GM23338 (cell line): ENCODE measurements at regions not wholly inside any gene's neighbourhood (a gene's known extent, or its start where the extent isn't known, plus 50 kb on each side); places are given as distances from the start of the nearest gene placed in this dataset.

Experiments used
- ATAC-seq: fragments of 200-7000 bp; cut with Tn5 transposase; 3 replicates; pipeline ENCODE4 v1.9.1; 2020
- DNase-seq: peaks from one replicate; pipeline ENCODE4 v3.0.0-alpha.2; 2015; ENCODE audit warnings: low spot score
- H2AFZ ChIP-seq: fragments of 200-600 bp; sonication (generic); 2 replicates; pipeline ENCODE4 v1.8.0; 2016; ENCODE audit warnings: antibody characterized with exemption, mild to moderate bottlenecking, moderate library complexity
- H3F3A ChIP-seq: fragments of 200-600 bp; sonication (generic); replicated peaks from 2 replicates; pipeline ENCODE4 v1.8.0; 2017; ENCODE audit warnings: antibody characterized with exemption, mixed run types, low read depth
- H3K27ac ChIP-seq: fragments of 200-600 bp; sonication (generic); 2 replicates; pipeline ENCODE4 v1.6.1; 2016; ENCODE audit warnings: low read depth
- H3K27me3 ChIP-seq: fragments of 200-600 bp; sonication (generic); 2 replicates; pipeline ENCODE4 v1.8.0; 2016; ENCODE audit warnings: mild to moderate bottlenecking, mixed run types, moderate library complexity; ENCODE audit not compliant: insufficient read depth
- H3K36me3 ChIP-seq: fragments of 200-600 bp; sonication (generic); 2 replicates; pipeline ENCODE4 v1.8.0; 2016; ENCODE audit warnings: mild to moderate bottlenecking; ENCODE audit not compliant: insufficient read depth
- H3K4me1 ChIP-seq: fragments of 200-600 bp; sonication (generic); 2 replicates; pipeline ENCODE4 v1.8.0; 2016; ENCODE audit warnings: mild to moderate bottlenecking, moderate library complexity; ENCODE audit not compliant: insufficient read depth
- H3K4me2 ChIP-seq: fragments of 200-600 bp; sonication (generic); 2 replicates; pipeline ENCODE4 v1.7.1; 2017; ENCODE audit warnings: mixed run types
- H3K4me3 ChIP-seq: fragments of 200-600 bp; sonication (generic); 2 replicates; pipeline ENCODE4 v1.6.1; 2016; ENCODE audit warnings: mixed run types
- H3K79me2 ChIP-seq: fragments of 200-600 bp; sonication (generic); replicated peaks from 2 replicates; pipeline ENCODE4 v1.8.0; 2017; ENCODE audit warnings: mild to moderate bottlenecking; ENCODE audit not compliant: insufficient read depth
- H3K9me2 ChIP-seq: fragments of 200-600 bp; sonication (generic); 2 replicates; pipeline ENCODE4 v1.8.0; 2017; ENCODE audit not compliant: insufficient read depth
- H4K20me1 ChIP-seq: fragments of 200-600 bp; sonication (generic); replicated peaks from 2 replicates; pipeline ENCODE4 v1.8.0; 2017; ENCODE audit warnings: mild to moderate bottlenecking; ENCODE audit not compliant: insufficient read depth
- H3K27ac Mint-ChIP-seq: 2 replicates; pipeline ENCODE4 v1.8.0; 2020; ENCODE audit warnings: inconsistent platforms, mild to moderate bottlenecking, moderate library complexity, mixed read lengths
- H3K27me3 Mint-ChIP-seq: 3 replicates; pipeline ENCODE4 v1.8.0; 2022; ENCODE audit warnings: low read depth, mild to moderate bottlenecking, moderate library complexity, mixed read lengths, inconsistent platforms; ENCODE audit not compliant: insufficient read depth, poor library complexity
- H3K36me3 Mint-ChIP-seq: 3 replicates; pipeline ENCODE4 v1.8.0; 2021; ENCODE audit warnings: low read depth, mild to moderate bottlenecking, inconsistent platforms, moderate library complexity, mixed read lengths
- H3K4me1 Mint-ChIP-seq: 3 replicates; pipeline ENCODE4 v1.8.0; 2020; ENCODE audit warnings: mild to moderate bottlenecking, inconsistent platforms, mixed read lengths
- H3K4me3 Mint-ChIP-seq: 3 replicates; pipeline ENCODE4 v1.8.0; 2021; ENCODE audit warnings: moderate library complexity, mild to moderate bottlenecking, inconsistent platforms, mixed read lengths
- H3K9me3 Mint-ChIP-seq: 3 replicates; pipeline ENCODE4 v1.8.0; 2020; ENCODE audit warnings: moderate library complexity, mild to moderate bottlenecking, inconsistent platforms, mixed read lengths
- CREB1 ChIP-seq: fragments of 250-450 bp; sonication (Bioruptor Pico); IDR thresholded peaks from 2 replicates; pipeline ENCODE4 v1.5.0; 2020; ENCODE audit warnings: low read depth, mild to moderate bottlenecking, moderate library complexity
- CTCF ChIP-seq, 2 experiments: fragments of 200-600 bp in 1 of 2; sonication (generic) in 1 of 2; conservative IDR thresholded peaks; 2 replicates each; pipeline versions ENCODE4 v1.5.1 to v1.6.1; 2016 to 2017; ENCODE audit warnings: antibody characterized with exemption in 2 of 2, low read depth in 2 of 2, mild to moderate bottlenecking in 2 of 2, moderate library complexity in 1 of 2
- ETS1 ChIP-seq: IDR thresholded peaks from 2 replicates; pipeline ENCODE4 v1.6.1; 2016; ENCODE audit warnings: antibody characterized with exemption
- EZH2 ChIP-seq: fragments of 200-600 bp; sonication (generic); IDR thresholded peaks from one replicate; pipeline ENCODE4 v1.8.0; 2017; ENCODE audit warnings: antibody characterized with exemption, mild to moderate bottlenecking, low read depth; ENCODE audit not compliant: unreplicated experiment
- EZH2phosphoT487 ChIP-seq: fragments of 200-600 bp; sonication (generic); IDR thresholded peaks from one replicate; pipeline ENCODE4 v1.8.1; 2018; ENCODE audit warnings: antibody characterized with exemption; ENCODE audit not compliant: unreplicated experiment
- JUNB ChIP-seq: IDR thresholded peaks from one replicate; pipeline ENCODE4 v1.6.1; 2016; ENCODE audit warnings: antibody characterized with exemption; ENCODE audit not compliant: unreplicated experiment
- NANOG ChIP-seq: IDR thresholded peaks from 2 replicates; pipeline ENCODE4 v1.6.1; 2016; ENCODE audit warnings: antibody characterized with exemption, borderline replicate concordance
- POLR2AphosphoS5 ChIP-seq: IDR thresholded peaks from 2 replicates; pipeline ENCODE4 v1.6.1; 2016; ENCODE audit warnings: antibody characterized with exemption, low read depth
- REST ChIP-seq: IDR thresholded peaks from one replicate; pipeline ENCODE4 v1.6.1; 2018; ENCODE audit warnings: antibody characterized with exemption; ENCODE audit not compliant: unreplicated experiment
- STAT1 ChIP-seq: IDR thresholded peaks from one replicate; pipeline ENCODE4 v1.6.1; 2016; ENCODE audit warnings: antibody characterized with exemption; ENCODE audit not compliant: unreplicated experiment
- ZNF114 ChIP-seq: fragments of 250-450 bp; sonication (Bioruptor Pico); IDR thresholded peaks from 2 replicates; pipeline ENCODE4 v1.5.0; 2020; ENCODE audit warnings: mild to moderate bottlenecking, moderate library complexity
- ZNF331 ChIP-seq: fragments of 250-450 bp; sonication (Bioruptor Pico); IDR thresholded peaks from 2 replicates; pipeline ENCODE4 v1.5.0; 2020; ENCODE audit warnings: low read depth, mild to moderate bottlenecking, moderate library complexity
- ZNF462 ChIP-seq: fragments of 250-450 bp; sonication (Bioruptor Pico); IDR thresholded peaks from 2 replicates; pipeline ENCODE4 v1.5.0; 2020; ENCODE audit warnings: mild to moderate bottlenecking, moderate library complexity

GRCh38 chr3:166302331-166302730 lies 465.1 kb upstream of the BCHE start:
- Histone ChIP-seq H3F3A (no peaks in the 10 kb centered on the region), H3K4me3 (no peak overlapping the region), H3K79me2 (no peaks in the 10 kb centered on the region), H3K4me2 (no peak overlapping the region), H2AFZ (no peak overlapping the region), H3K4me1 (no peaks in the 10 kb centered on the region), H3K9me2 (no peaks in the 10 kb centered on the region), H3K36me3 (no peaks in the 10 kb centered on the region), H3K27ac (no peak overlapping the region), H3K27me3 (no peaks in the 10 kb centered on the region), H4K20me1 (no peaks in the 10 kb centered on the region)
- H3K27me3 Mint-ChIP-seq = no peaks in the 10 kb centered on the region
- ATAC-seq = no peak
- no peak for DNase-seq
- H3K9me3 Mint-ChIP-seq = no peaks in the 10 kb centered on the region; the same call in 2 of the 3 replicates
- peaks cover 8% of the 10 kb centered on the region; the same call in 2 of the 3 replicates for H3K4me1 Mint-ChIP-seq
- H3K36me3 Mint-ChIP-seq = no peaks in the 10 kb centered on the region
- TF ChIP-seq POLR2AphosphoS5 (no peak), EZH2phosphoT487 (no peak), ZNF462 (CRISPR knock-in tag) (no peak), CREB1 (CRISPR knock-in tag) (no peak), ZNF331 (no peak), JUNB (no peak), ZNF114 (CRISPR knock-in tag) (no peak), ETS1 (no peak), REST (no peak), NANOG (no peak), STAT1 (no peak), EZH2 (no peak), CTCF (conservative IDR thresholded peaks at IDR 0.05; ENCODE audit: low read depth in 2 of 2) (no peak)
- H3K4me3 Mint-ChIP-seq = no peak overlapping the region
- no peak overlapping the region for H3K27ac Mint-ChIP-seq
